HG03064 (cell line): ENCODE measurements at regions not wholly inside any gene's neighbourhood (a gene's known extent, or its start where the extent isn't known, plus 50 kb on each side); places are given as distances from the start of the nearest gene placed in this dataset.

Experiments
- ATAC-seq: cut with Tn5 transposase; IDR thresholded peaks from one replicate; pipeline ENCODE4 v1.9.1; 2021; ENCODE audit warnings: low read depth; ENCODE audit not compliant: unreplicated experiment

DNA sequence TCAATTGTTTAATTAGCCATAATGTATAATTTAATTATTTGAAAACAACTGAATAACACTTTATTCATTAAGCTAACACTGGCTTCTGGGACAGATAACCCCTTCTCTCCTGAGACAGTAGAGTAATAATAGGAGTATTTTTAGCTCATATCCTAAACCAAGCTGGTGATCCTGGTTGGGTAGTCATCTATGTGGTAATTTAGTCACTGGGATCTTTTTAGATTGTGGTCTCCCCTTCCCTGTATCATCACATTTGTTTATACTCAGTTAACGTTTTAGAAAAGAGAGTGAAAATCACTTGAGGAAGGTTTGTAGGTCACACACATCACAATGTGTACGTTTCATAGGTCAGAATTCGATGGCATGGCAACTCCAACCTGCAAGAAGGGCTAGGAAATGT is 1356.6 kb upstream of the ADGRL2 start:
- ATAC-seq = no peak

DNA sequence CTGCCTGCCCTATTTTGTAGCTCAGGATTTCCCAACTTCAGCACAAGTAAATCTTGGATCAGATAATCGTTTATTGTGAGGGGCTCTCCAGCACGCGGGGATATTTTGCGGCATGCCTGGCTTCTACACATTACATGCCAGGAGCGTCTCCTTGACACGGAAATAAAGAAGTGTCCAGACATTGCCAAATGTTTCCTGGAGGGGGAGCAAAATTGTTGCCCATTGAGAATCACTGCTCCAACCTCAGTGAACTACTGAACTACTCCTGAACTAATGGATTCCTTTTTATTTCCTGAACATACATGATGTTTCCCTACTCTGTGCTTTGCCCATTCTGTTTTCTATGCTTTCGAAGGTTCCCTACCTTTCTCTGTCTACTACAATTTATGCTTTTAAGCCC is 1359.1 kb upstream of the ADGRL2 start:
- no peak for ATAC-seq

DNA sequence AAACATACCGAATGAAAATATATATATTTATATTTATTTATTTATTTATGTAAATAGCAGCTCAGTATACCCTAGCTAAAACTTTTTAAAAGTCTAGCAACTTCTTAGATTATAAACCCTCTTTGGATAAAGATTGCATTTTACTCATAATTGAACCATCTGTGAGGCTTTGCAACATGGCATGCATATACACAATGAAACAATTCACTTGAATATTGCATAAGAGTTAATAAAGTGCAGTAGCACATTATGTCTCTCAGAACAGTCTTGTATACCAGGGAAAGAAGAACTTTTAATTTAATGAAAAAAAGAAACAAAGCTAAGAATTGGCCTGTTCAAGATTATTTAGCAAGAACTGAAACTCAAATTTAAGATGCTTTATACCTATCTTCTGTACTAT is 1363.9 kb upstream of the ADGRL2 start:
- ATAC-seq = no peak

DNA sequence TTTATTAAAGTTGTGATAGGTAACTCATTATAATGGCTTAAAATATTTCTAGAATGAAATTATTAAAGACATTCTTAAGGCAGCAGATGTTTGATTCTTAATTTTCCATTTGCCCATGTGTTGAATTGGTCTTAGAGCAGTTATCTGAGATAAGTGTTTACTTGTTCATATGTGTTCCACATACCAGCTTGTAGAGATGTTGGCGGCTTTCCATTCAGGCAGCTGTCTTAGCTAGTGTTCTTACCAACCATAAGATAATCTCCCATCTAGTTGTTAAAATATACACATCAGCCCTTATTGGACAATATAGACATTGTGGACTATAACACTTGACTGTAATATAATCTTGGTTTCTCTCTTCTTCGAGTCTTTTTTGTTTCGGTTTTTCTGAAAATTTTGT is 1372.9 kb upstream of the ADGRL2 start:
- no peak for ATAC-seq

DNA sequence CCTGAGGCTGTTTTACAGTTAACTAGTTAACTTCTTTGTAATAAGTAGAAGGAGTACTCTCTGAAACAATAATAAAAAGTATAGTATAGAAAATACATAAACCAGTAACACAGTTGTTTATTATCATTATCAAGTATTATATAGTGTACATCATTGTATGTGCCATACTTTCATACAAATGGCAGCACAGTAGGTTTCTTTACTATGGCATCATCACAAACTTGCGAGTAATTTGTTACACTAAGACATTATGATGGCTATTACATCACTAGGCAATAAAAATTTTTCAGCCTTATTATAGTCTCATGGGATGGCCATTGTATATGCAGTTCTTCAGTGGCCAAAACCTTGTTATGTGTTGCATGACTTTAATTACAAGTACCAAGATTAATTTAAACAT is 1376.5 kb upstream of the ADGRL2 start:
- no peak for ATAC-seq

DNA sequence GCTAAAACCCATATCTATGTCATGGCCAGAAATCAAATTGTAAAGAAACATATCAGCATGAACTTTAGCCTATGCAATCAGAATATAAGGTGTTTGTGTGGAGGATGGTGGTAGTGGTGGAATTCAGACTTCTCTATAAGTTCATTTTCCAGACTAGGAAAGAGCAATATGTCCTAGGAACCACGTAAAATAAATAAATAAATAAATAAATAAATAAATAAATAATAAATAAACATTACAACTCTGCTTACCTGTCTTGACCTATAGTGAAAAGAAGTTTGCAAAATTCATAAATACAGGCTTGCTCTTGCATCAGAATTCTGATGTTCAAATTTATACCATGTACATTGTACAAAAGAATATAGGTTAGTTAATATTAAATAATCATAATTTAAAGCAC is 1382.6 kb upstream of the ADGRL2 start:
- ATAC-seq = no peak

DNA sequence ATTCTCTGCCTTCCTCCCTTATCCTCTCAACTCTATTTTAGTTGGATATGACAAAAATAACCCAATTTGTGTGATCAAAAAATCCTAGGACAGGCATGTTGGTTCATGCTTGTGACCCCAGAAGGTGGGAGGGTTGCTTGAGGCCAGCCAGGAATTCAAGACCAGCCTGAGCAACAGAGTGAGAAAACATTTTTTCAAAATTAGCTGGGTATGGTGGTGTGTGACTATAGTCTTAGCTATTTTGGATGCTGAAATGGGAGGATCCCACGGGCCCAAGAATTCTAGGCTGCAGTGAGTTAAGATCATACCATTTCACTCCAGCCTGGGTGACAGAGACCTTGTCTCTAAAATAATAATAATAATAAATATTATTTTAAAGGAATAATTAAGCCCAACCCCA is 1383.1 kb upstream of the ADGRL2 start:
- no peak for ATAC-seq

DNA sequence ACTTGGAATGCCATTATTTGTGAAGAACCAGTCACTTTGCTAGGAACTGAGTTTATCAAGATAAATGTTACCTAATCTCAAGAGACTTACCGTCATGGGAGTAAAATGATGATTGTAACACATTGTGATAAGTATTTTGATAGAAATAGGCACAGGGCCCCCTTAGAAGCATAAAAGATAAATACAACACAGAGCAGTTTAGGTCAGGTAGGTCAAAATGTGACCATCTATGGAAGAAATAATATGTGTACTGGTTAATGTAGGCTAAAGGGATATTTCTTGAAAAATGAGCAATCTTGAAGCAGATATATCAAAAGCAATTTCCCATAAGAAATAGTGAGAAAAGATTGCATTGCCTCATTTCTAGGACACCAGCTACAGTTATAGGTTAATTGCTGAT is 1386.8 kb upstream of the ADGRL2 start:
- ATAC-seq = no peak

DNA sequence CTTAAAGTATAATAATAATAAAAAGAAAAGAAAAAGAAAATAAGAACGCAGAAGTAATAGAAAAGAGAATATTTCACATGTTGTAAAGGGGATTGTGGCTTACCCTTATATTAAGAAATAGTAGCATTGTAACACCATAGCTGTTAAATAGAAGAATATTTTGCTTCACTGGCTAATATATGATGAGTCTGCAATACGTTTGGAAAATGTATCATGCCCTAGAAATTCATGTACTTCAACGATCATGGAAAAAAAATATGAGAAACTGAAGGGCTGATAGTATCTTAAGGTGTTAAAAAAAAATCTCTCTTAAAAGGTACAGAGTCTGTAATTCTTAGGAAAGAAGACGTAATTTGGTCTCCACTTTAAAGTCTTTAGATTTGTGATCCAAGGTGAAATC is 1390.5 kb upstream of the ADGRL2 start:
- no peak for ATAC-seq

DNA sequence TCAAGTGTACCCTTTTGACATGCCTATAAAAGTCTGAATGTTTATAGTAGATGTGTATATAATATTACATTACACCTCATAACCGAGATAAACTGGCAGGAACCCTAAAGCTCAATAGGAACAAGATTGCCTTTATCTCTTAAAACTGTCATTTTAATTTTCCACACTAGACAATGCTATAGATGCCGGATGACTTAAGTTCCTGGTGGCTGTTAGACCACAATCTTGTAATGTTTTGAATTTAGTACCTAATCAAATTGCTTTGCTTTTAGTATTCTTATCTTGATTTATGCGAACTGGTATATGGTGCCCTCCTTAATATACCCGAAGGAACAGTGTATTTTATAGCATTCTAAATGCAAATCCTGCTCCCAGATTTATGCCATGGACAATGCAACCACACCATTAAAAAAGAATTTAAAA is 1397.0 kb upstream of the ADGRL4 start:
- ATAC-seq = no peak

DNA sequence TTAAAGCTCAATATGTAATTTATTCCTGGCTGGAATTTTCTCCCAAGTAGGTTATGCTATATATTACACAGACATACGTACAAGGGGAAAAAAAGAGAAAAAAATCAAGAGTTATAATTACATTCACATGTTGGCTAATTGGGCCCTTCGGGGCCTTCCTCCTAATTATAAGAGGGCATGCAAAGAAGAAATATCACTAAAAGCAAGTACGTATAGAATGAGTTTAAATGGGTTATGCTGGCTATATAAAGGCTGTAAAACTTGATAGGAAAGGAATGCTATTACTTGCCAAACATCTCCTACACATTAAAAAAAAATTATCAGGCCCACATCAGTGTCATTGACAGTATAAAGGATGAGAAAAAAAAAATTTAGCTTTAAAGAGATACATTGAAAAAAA is 1396.1 kb upstream of the ADGRL4 start:
- no peak for ATAC-seq

DNA sequence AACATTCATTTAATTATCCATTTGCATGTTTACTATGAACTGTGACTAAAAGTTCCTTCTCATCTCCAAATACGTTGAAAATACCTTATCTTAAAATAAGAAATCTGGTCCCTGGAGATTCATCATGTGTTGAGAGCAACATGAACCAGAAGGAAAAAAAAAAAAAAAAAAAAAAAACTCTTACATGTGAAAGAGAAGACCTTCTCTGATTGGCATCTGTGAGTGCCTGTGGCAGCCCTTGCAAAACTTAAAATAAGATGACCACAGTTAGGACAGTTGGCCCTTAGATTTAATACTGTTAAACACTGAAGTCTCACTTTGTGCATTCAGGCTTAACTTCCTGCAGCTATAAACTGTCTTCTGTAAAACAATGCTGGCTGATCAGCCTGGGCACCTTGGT is 1395.2 kb upstream of the ADGRL4 start:
- no peak for ATAC-seq

DNA sequence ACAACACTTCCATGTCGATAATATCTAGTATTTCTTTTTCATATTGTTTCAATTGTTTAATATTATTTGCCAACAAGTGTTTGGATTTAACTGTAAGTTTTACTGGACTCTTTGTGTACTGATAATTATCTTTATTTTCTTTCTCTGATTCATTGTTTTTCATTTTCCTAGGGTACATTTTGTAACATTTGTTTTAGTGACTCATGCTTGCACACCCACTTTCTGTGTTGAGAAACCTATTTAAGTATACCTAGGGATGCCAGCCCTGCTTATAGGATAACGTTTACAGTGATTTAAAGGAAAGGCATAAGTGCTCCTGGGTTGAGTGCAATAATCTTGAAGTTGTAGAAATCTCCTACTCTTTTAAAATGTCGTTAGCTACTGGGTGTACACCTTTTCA is 1386.0 kb upstream of the ADGRL4 start:
- no peak for ATAC-seq

DNA sequence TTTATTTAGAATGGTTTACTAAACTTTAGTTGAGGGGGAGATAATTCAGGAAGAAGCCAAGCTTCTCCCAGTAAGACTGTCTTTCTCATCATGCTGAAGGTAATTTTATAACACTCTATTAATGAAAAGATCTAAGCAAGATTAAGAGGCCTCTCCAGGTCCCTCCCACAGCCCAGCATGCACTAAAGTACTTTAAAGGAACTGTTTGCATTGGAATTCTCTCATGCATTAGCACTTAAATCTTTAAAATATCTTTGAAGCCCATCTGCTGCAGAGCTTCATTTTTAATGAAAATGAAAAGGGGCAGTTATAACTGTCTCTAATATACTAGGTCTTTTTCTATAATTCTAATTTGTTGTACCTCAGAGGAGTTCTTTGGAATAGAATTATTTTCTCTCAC is 1379.1 kb upstream of the ADGRL4 start:
- ATAC-seq = no peak

DNA sequence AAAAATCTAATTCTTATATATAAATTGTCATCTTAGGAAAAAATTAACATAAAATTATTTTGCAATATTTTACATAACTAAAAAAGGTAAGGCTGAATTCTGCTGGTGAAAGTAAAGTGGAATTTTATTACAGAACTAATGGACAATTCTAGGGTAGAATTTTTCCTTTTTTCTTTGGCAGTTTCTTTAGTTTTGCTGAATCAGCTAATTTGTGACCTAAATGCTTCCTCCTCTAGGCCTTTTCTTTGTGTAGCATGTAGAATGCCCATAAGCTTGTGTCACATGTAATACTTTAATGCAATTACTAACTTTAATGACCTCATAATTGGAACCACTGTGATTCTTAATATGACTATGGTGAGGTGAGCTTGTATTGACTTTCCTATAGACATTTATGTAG is 1378.4 kb upstream of the ADGRL4 start:
- ATAC-seq = no peak

DNA sequence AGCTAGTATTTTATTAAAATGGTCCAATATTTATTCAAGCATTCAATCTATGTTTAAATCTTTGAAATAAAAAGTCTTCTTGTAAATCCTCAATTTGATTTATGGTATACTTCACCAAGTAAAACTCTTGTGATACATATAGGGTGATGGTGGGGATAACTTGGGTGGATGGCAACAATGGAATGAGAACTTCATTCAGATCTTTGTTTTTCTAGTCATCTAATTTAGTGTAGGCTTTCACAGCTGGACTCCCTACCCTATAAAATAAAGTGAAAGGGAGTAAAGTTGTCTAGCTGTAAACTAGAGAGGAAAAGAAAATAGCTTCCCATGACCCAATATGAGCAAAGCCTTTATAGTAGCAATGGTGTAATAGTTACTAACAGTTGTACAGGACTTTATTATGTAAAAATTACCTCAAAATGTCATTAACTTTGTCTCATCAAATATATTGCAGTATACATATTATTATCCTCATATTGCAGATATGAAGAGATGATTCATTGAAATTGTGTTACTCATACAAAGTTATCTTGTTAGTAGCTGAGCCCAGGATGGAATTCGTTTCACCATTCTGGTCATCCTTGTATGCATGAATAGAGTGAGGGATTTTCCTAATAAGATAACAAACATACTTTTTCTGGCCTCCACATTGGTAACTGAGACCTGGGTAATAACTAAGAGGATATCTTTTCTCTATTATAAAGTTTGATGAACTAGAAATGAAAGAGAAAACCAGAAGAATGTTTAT is 1377.7 kb upstream of the ADGRL4 start:
- ATAC-seq = no peak

DNA sequence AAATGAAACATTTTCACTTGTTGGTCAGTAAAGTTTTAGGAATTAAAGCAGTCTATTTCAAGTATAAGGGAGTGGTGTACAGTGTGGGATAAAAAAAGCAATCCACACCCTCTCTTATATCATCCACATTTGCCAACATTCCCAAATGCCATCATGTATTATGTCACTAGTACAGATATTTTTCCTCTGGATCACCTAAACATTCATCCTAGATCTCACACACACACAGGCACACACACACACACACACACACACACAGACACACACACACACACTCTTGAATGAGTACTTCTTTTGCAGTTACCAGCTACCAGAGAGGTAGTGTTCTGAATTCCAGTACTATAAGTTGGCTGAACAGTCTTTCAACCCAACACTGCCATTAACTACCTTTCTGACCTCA is 1369.1 kb upstream of the ADGRL4 start:
- ATAC-seq = no peak

DNA sequence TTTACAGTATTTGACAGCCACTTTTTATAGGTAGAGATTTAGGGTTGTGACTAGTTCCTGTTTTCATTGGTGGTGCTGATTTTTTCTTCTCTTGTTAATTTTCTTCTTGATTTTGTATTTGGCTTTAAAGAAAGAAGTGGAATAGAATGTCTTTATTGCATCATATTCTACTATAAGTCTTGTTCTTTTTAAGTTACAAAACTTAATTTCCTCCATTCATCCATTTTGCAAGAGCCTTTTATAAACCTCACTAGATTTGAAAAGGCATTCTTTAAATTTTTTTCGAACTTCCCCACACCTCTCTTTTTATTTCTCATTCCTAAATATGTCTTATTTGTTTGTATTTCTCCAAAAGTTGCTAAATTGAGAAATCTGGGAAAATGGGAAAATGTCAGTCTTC is 1368.6 kb upstream of the ADGRL4 start:
- no peak for ATAC-seq

DNA sequence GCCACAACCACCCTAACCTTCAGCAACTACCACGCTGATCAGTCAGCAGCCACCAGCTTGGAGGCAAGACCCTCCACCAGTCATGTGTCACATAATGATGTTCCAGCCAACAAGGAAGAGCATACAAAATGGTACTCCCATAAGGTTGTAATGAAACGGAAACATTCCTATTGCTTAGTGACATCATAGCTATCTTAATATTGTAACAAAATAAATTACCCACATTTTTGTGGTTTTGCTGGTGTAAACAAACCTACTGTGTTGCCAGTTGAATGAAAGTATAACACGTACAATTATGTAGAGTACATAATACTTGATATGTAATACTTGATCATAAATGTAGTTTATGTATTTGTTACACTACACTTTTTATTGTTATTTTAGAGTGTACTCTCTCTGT is 1363.2 kb upstream of the ADGRL4 start:
- ATAC-seq = no peak

DNA sequence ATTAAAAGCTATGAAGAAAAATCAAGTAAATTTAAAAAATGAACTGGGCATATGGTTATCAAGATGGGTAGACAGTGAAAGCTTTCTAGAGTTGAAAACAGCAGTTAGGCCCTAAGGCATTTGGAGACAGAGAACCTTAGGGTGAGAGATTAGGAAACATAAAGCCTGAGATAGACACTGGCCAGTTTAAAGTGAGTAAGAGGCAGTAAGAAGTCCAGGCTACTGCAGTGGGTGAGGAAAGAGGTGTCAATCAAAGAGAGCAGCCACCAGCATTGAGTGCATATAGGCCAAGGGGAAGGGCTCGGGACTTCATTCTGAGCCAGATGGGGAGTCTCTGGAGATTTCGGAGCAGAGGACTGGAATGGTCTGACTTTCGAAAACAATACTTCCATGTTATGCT is 1360.5 kb upstream of the ADGRL4 start:
- no peak for ATAC-seq

DNA sequence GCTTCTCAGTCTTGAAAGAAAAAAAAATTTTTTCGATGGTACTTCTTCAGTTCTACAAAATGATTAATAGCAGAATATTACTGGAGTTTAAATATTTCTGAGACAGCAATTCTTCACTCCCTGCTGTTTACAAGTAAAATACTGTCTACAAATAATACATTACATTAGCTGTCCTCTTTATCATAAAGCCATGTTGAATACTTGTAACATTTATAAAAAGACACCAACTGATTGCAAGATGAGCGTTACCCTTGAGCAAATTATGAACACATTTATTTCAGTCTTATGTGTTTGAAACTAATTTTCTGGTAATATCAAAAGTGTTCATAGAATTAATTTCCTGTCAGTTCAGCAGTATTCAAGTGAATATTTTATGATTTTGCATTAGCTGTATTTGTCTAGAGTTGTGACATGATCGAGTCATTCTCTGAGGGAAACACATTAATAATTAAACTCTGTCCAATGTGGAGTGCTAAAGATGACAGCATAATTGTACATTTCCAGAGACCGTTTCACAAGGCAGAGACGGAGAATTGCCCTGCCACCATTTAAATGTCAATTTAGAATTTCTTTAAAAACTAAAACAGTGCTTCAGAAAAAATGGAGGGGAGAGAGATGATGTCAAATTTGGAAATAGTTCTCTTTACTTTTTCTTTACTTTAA is 1359.0 kb upstream of the ADGRL4 start:
- no peak for ATAC-seq

DNA sequence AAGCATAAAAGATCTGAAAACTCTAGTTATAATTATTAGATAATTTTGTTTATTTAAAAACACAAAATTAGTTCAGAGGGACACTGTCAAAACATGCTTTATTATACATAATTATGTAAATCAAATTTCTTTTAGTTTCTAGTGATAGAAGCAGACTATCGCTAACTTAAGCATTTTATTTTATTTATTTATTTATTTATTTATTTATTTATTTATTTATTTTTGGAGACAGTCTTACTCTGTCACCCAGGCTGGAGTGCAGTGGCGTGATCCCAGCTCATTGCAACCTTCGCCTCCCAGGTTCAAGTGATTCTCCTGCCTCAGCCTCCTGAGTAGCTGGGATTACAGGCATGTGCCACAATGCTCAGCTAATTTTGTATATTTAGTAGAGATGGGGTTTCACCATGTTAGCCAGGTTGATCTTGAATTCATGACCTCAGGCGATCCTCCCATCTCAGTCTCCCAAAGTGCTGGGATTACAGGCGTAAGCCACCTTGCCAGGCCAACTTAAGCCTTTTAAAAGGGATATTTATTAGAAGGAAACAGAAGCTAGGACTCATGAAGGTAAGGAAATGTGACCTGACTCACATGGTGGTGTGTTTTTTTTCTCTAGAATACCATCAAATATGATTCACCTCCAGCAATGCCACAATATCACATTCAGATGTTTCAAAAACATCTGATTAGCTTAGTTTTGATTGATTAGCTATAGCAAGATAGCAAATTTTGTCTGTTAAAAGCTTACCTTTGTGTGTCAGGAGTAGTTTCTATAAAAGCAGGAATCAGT is 1357.4 kb upstream of the ADGRL4 start:
- ATAC-seq = no peak
